Small intestine (tissue), 7 donors: ENCODE measurements at regions not wholly inside any gene's neighbourhood (a gene's known extent, or its start where the extent isn't known, plus 50 kb on each side); places are given as distances from the start of the nearest gene placed in this dataset.
"Not testable (repeated sequence)": the region's sequence is repeated elsewhere in the genome, so short reads cannot be mapped to it uniquely, and the experiment has no call there.

ENCODE experiments used
- DNase-seq, 2 donors: peaks; one replicate each; pipeline versions ENCODE4 v3.0.0 to v3.0.0-alpha.2; 2013
- FAIRE-seq: peaks from 2 replicates; lab custom pipeline; 2012; peaks lifted over from hg19 to GRCh38; lab: Jason Lieb, UNC
- H3K27ac ChIP-seq, 3 donors: one replicate each; pipeline ENCODE4 v1.5.1; 2013; ENCODE audit warnings: low read length in 2 of 3, mild to moderate bottlenecking in 2 of 3, control low read depth in 1 of 3, inconsistent platforms in 1 of 3, low read depth in 1 of 3, moderate library complexity in 1 of 3
- H3K27me3 ChIP-seq, 3 donors: one replicate each; pipeline ENCODE4 v1.6.1; 2013; ENCODE audit warnings: low read length in 3 of 3, inconsistent platforms in 1 of 3; ENCODE audit not compliant: control insufficient read depth in 3 of 3, insufficient read depth in 3 of 3
- H3K36me3 ChIP-seq, 3 donors: one replicate each; pipeline ENCODE4 v1.6.1; 2013; ENCODE audit warnings: low read length in 3 of 3, inconsistent platforms in 1 of 3, low read depth in 1 of 3, mild to moderate bottlenecking in 1 of 3, moderate library complexity in 1 of 3; ENCODE audit not compliant: control insufficient read depth in 3 of 3, insufficient read depth in 2 of 3
- H3K4me1 ChIP-seq, 3 donors: one replicate each; pipeline ENCODE4 v1.6.1; 2013; ENCODE audit warnings: low read length in 2 of 3, inconsistent platforms in 1 of 3, low read depth in 1 of 3, mild to moderate bottlenecking in 1 of 3, moderate library complexity in 1 of 3; ENCODE audit not compliant: control insufficient read depth in 3 of 3, insufficient read depth in 2 of 3
- H3K4me3 ChIP-seq, 3 donors: one replicate each; pipeline ENCODE4 v1.5.1; 2013; ENCODE audit warnings: low read length in 3 of 3, control low read depth in 1 of 3, inconsistent platforms in 1 of 3, low read depth in 1 of 3, mild to moderate bottlenecking in 1 of 3, moderate library complexity in 1 of 3
- H3K9me3 ChIP-seq, 2 donors: one replicate each; pipeline ENCODE4 v1.6.1; 2013; ENCODE audit warnings: low read depth in 1 of 2, low read length in 1 of 2; ENCODE audit not compliant: control insufficient read depth in 2 of 2, insufficient read depth in 1 of 2
- WGBS, 3 donors: extraction: QIAGEN DNeasy Blood & Tissue Kit; methylation state at CpG; one replicate each; pipeline ENCODE4 v1.1.7; 2013; 5-methylcytosine and 5-hydroxymethylcytosine counted together
- donor health status: healthy with polysubstance abuse.
- donor health status: control.
- donor health status: control.
- donor health status: Bipolar disorder and iron deficiency.
- donor health status: healthy.

DNA sequence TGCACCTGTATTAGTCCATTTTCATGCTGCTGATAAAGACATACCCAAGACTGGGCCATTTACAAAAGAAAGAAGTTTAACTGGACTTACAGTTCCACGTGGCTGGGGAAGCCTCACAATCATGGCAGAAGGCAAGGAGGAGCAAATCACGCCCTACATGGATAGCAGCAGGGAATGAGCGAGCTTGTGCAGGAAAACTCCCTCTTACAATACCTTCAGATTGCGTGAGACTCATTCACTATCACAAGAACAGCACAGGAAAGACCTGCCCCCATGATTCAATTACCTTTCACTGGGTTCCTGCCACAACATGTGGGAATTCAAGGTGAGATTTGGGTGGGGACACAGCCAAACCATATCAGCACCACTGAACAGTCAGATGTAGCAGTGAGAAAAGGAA is 137.4 kb downstream of the DACT1 start:
- H3K4me3 ChIP-seq, H3K36me3 ChIP-seq, H3K9me3 ChIP-seq, FAIRE-seq, H3K27me3 ChIP-seq, H3K27ac ChIP-seq, DNase-seq: not testable (repeated sequence)
- H3K4me1 ChIP-seq = peaks cover 0 to 33% (median 5%) of the 10 kb centered on the region in 3 donors
- WGBS, 3 donors = 87 to 91% (median 88%) methylated on average over 4 of the region's 4 CpGs

DNA sequence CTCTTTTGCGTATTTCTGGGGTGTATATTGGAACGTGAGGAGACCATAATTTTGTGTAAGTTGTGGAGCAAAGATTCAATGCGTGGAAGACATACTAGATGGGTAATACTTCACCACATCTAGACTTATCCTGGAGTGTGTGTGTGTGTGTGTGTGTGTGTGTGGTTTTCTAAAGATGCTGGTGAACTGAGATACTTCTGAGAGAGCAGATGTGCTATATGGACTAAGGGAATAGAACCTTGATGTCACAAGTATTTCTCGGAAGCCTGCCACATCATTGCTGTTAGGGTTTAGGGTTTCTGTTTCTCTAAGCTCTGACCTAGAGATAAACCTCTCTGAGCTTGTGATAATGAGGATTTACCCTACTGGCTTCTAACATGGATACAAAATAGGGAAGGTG is 138.8 kb downstream of the DACT1 start:
- Histone ChIP-seq H3K4me3 (no peak overlapping the region), H3K36me3 (no peaks in the 10 kb centered on the region), H3K27ac (no peak overlapping the region), H3K9me3 (peaks cover 0 to 5% of the 10 kb centered on the region in 2 donors), H3K4me1 (peaks cover 0 to 27% (median 3%) of the 10 kb centered on the region in 3 donors), H3K27me3 (no peaks in the 10 kb centered on the region)
- WGBS, 3 donors = 92 to 97% (median 94%) methylated on average over 4 of the region's 4 CpGs
- DNase-seq = no peak
- FAIRE-seq = no peak

DNA sequence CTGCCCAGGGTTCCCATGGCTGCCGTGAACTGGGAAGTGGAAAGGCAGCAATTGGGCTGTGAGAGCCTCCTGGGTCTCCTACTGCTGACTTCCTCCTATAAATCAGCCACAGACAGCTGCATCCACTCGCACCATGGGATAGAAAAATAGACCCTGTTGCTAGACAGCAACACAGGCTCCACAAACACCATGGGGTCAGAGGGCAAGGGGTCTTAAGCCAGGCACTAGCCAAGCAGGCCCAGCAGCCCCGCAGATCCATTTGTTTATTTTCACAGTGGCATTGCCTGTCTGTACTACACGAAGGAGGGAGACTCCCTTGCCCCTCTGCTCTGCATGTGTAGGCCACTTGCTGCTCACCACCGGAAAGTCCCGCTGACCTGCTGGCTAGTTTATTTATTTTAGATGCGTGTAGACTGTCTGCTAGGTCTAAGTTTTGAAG is 139.8 kb downstream of the DACT1 start:
- WGBS, 3 donors = 22 to 40% (median 29%) methylated on average over 7 of the region's 7 CpGs
- H3K9me3 ChIP-seq = peaks cover 0 to 5% of the 10 kb centered on the region in 2 donors
- no peaks in the 10 kb centered on the region for H3K27me3 ChIP-seq
- no peaks in the 10 kb centered on the region for H3K36me3 ChIP-seq
- FAIRE-seq = no peak
- H3K4me1 ChIP-seq = peaks cover 0 to 20% (median under 1%) of the 10 kb centered on the region in 3 donors
- no peak overlapping the region for H3K27ac ChIP-seq
- no peak overlapping the region for H3K4me3 ChIP-seq
- no peak for DNase-seq

DNA sequence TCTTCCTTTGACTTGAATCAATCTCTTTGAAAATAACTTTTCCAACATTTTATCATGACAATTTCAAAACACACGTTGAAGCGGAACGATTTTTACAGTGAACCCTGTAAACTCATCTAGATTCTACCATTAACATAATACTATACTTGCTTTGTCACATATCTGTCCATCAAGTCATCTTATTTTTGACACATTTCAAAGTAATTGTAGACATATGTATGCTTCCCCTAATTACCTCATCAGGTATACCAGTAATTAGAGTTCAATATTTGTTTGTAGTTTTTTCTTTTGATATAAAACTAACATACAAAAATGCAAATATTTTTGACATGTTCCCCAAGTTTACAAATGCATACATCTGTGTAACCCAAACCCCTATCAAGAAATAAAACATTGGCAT is 140.4 kb downstream of the DACT1 start:
- peaks cover 0 to 14% (median 2%) of the 10 kb centered on the region in 3 donors for H3K4me1 ChIP-seq
- H3K9me3 ChIP-seq = peaks cover 0 to 5% of the 10 kb centered on the region in 2 donors
- FAIRE-seq (no peak), DNase-seq (no peak)
- H3K27ac ChIP-seq = no peak overlapping the region
- H3K27me3 ChIP-seq = no peaks in the 10 kb centered on the region
- H3K4me3 ChIP-seq = no peak overlapping the region
- 70 to 82% (median 73%) methylated on average over 3 of the region's 3 CpGs for WGBS, 3 donors
- H3K36me3 ChIP-seq = no peaks in the 10 kb centered on the region

DNA sequence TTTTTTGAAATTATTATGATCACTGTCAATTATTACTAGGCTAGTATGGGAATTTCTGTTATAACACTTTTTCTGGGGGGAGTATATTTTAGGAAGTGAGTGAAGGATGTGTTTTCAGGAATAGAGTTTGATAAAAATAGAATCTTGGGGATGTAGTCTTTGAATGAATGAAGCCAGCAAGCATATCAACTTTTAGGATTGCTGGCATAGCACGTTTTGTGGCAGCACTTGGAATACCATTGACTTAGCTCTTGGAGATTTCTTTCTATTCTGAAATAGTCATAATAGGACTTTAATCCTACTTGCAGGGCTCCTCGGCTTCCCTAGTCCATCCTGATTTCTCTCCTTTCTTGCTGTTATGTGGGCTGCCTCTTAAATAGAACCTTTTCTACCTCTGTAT is 141.6 kb downstream of the DACT1 start:
- no peaks in the 10 kb centered on the region for H3K36me3 ChIP-seq
- 69 to 92% (median 89%) methylated on average over 2 of the region's 2 CpGs for WGBS, 3 donors
- peaks cover 0 to 5% of the 10 kb centered on the region in 2 donors for H3K9me3 ChIP-seq
- no peak for DNase-seq
- no peaks in the 10 kb centered on the region for H3K27me3 ChIP-seq
- H3K27ac ChIP-seq = no peak overlapping the region
- peaks cover 0 to 7% (median 2%) of the 10 kb centered on the region in 3 donors for H3K4me1 ChIP-seq
- no peak overlapping the region for H3K4me3 ChIP-seq
- FAIRE-seq = no peak

DNA sequence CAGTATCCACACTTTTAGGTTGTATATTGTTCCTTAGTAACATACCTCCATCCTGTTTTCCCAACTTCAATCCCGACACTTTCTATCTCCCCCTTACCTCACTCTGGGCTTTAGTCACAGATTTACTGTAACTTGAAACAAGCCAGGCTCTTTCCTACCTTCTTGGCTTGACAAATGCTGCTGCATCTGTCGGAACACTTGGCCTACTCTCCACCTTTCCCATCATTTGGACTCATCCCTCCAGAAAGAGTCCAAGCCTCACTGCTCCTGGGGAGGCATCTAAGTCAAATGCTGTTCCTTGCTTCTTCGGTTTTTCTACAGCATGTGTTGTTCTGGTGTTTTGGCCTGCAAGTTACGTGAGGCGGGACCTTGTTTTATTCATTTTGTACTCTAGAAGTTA is 142.4 kb downstream of the DACT1 start:
- DNase-seq (no peak), FAIRE-seq (no peak)
- 84 to 93% (median 84%) methylated on average over 5 of the region's 5 CpGs for WGBS, 3 donors
- Histone ChIP-seq H3K9me3 (peaks cover 0 to 2% of the 10 kb centered on the region in 2 donors), H3K4me1 (peaks cover 0 to 7% (median 2%) of the 10 kb centered on the region in 3 donors), H3K27me3 (no peaks in the 10 kb centered on the region), H3K36me3 (no peaks in the 10 kb centered on the region), H3K4me3 (no peak overlapping the region), H3K27ac (no peak overlapping the region)

DNA sequence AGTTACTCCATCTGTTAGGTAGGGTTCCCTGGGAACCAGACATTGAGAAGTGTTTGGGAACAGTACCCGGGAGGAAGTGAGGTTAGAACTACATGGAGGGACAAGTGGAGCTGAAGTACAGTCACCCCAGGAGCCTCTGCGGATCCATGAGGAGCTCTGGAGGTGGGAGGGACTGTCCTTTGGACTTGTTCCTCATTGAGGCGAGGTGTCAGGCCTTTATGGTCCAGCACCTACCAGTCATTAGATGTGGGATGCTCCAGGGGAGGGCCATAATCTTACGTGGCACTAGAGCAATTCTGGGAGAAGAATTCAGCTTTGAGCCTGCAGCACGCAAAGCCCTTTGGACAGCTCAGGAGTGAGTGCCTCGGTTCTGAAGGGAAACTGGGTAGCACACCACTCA is 142.8 kb downstream of the DACT1 start:
- WGBS, 3 donors = 31 to 70% (median 47%) methylated on average over 6 of the region's 6 CpGs
- peak; percentile 56 to 67 for DNase-seq
- H3K27ac ChIP-seq = no peak overlapping the region
- FAIRE-seq = no peak
- no peaks in the 10 kb centered on the region for H3K9me3 ChIP-seq
- peaks cover 0 to 7% (median 2%) of the 10 kb centered on the region in 3 donors for H3K4me1 ChIP-seq
- H3K4me3 ChIP-seq = no peak overlapping the region
- H3K27me3 ChIP-seq = no peaks in the 10 kb centered on the region
- H3K36me3 ChIP-seq = no peaks in the 10 kb centered on the region

DNA sequence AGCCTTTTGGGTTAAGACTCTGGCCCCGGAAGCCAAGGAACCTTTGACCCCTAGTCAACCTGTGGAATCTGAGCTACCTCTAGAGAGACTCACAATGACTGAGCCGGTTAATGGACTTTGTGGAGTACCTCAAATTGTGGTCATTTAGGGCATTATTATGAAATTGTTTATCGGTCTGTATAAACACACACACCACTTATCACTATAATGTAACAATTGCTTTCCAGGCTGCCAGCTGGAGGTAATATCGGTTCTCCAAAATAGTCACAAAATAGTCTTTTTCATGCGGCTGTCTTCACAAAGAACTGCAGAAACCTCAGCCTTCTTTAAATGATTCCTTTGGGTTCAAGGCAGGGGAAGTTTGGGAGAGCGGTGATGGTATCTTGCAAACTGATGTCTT is 144.2 kb downstream of the DACT1 start:
- Histone ChIP-seq H3K27ac (no peak overlapping the region), H3K4me1 (peaks cover 0 to 7% (median 2%) of the 10 kb centered on the region in 3 donors), H3K4me3 (no peak overlapping the region), H3K9me3 (no peaks in the 10 kb centered on the region), H3K36me3 (no peaks in the 10 kb centered on the region), H3K27me3 (no peaks in the 10 kb centered on the region)
- FAIRE-seq = no peak
- WGBS, 3 donors = 36 to 65% (median 47%) methylated on average over 6 of the region's 6 CpGs
- DNase-seq = peak in 1 of 2 donors; percentile 71
